PC-9 (cell line): ENCODE measurements at regions not wholly inside any gene's neighbourhood (a gene's known extent, or its start where the extent isn't known, plus 50 kb on each side); places are given as distances from the start of the nearest gene placed in this dataset.

Experiments used
- BruUV-seq: library from RNA; stranded (reverse); fragments of 400-500 nt; replicated peaks from 2 replicates; lab custom pipeline; 2021; lab: Mats Ljungman, UMichigan
- CTCF ChIA-PET: fragments of 300-600 bp; sonication (Branson Sonifier 250); formaldehyde crosslinking; loops from one replicate; lab custom pipeline; 2022; ENCODE audit warnings: antibody characterized with exemption; lab: Charles Lee
- POLR2A ChIA-PET: fragments of 300-600 bp; sonication (Branson Sonifier 250); formaldehyde crosslinking; loops from one replicate; lab custom pipeline; 2022; ENCODE audit warnings: antibody characterized with exemption; ENCODE audit not compliant: unreplicated experiment; lab: Charles Lee
- DNase-seq, 2 experiments: peaks; one replicate each; pipeline versions ENCODE4 v3.0.0 to v3.0.0-alpha.2; 2015 to 2022; ENCODE audit warnings: mixed read lengths in 1 of 2
- H2AFZ ChIP-seq: fragments of 200-600 bp; sonication (generic); 2 replicates; pipeline ENCODE4 v1.8.1; 2017; ENCODE audit warnings: antibody characterized with exemption
- H3F3A ChIP-seq: fragments of 200-600 bp; sonication (generic); 2 replicates; pipeline ENCODE4 v1.8.1; 2017; ENCODE audit warnings: antibody characterized with exemption, mild to moderate bottlenecking, low read depth; ENCODE audit not compliant: insufficient read depth
- H3K27ac ChIP-seq: fragments of 200-600 bp; sonication (generic); 2 replicates; pipeline ENCODE4 v1.6.1; 2016; ENCODE audit warnings: mixed run types
- H3K27me3 ChIP-seq: fragments of 200-600 bp; sonication (generic); 2 replicates; pipeline ENCODE4 v1.6.1; 2016; ENCODE audit warnings: low read depth, mixed run types; ENCODE audit not compliant: insufficient read depth
- H3K36me3 ChIP-seq: fragments of 200-600 bp; sonication (generic); 2 replicates; pipeline ENCODE4 v1.6.1; 2016; ENCODE audit warnings: low read depth, mixed run types
- H3K4me1 ChIP-seq: fragments of 200-600 bp; sonication (generic); replicated peaks from 2 replicates; pipeline ENCODE4 v1.6.1; 2016; ENCODE audit warnings: mixed run types; ENCODE audit not compliant: insufficient read depth
- H3K4me2 ChIP-seq: fragments of 200-600 bp; sonication (generic); 2 replicates; pipeline ENCODE4 v1.6.1; 2017; ENCODE audit warnings: mixed run types
- H3K4me3 ChIP-seq: fragments of 200-600 bp; sonication (generic); 2 replicates; pipeline ENCODE4 v1.6.1; 2016; ENCODE audit warnings: mixed run types
- H3K79me2 ChIP-seq: fragments of 200-600 bp; sonication (generic); 2 replicates; pipeline ENCODE4 v1.6.1; 2017; ENCODE audit warnings: low read depth, mixed run types
- H3K9me2 ChIP-seq: fragments of 200-600 bp; sonication (generic); 2 replicates; pipeline ENCODE4 v1.8.1; 2017; ENCODE audit warnings: mild to moderate bottlenecking; ENCODE audit not compliant: insufficient read depth
- H3K9me3 ChIP-seq: fragments of 200-600 bp; sonication (generic); 2 replicates; pipeline ENCODE4 v1.8.1; 2016; ENCODE audit warnings: low read depth; ENCODE audit not compliant: insufficient read depth
- H4K20me1 ChIP-seq: fragments of 200-600 bp; sonication (generic); 2 replicates; pipeline ENCODE4 v1.8.1; 2017; ENCODE audit not compliant: insufficient read depth
- EZH2 ChIP-seq: fragments of 200-600 bp; sonication (generic); IDR thresholded peaks from 2 replicates; pipeline ENCODE4 v1.8.0; 2017; ENCODE audit warnings: antibody characterized with exemption, low read depth
- intact Hi-C: fragments of 100-400 bp; cut with micrococcal nuclease; formaldehyde crosslinking; loops from one replicate; pipeline ENCODE4 v1.10.0; 2022; ENCODE audit not compliant: unreplicated experiment
- TF ChIP-seq, protein P1 (sequence below): fragments of 200-600 bp; sonication (generic); conservative IDR thresholded peaks from 2 replicates; pipeline ENCODE4 v1.6.1; 2017; ENCODE audit warnings: mixed run types, antibody characterized with exemption, mild to moderate bottlenecking, moderate library complexity

GRCh38 chr21:36602735-36603134, 96.2 kb upstream of the SIM2 start:
- no peaks in the 10 kb centered on the region for H3K9me3 ChIP-seq
- intact Hi-C loops: no loop called here
- TF ChIP-seq EZH2: no peak
- TF ChIP-seq, protein P1, sequence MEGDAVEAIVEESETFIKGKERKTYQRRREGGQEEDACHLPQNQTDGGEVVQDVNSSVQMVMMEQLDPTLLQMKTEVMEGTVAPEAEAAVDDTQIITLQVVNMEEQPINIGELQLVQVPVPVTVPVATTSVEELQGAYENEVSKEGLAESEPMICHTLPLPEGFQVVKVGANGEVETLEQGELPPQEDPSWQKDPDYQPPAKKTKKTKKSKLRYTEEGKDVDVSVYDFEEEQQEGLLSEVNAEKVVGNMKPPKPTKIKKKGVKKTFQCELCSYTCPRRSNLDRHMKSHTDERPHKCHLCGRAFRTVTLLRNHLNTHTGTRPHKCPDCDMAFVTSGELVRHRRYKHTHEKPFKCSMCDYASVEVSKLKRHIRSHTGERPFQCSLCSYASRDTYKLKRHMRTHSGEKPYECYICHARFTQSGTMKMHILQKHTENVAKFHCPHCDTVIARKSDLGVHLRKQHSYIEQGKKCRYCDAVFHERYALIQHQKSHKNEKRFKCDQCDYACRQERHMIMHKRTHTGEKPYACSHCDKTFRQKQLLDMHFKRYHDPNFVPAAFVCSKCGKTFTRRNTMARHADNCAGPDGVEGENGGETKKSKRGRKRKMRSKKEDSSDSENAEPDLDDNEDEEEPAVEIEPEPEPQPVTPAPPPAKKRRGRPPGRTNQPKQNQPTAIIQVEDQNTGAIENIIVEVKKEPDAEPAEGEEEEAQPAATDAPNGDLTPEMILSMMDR: no peak
- no peaks in the 10 kb centered on the region for H3K27me3 ChIP-seq
- no peaks in the 10 kb centered on the region for H3K4me1 ChIP-seq
- no peak for DNase-seq
- POLR2A ChIA-PET: no interaction called here
- H3K36me3 ChIP-seq: no peaks in the 10 kb centered on the region
- no TSS peak for BruUV-seq
- no peaks in the 10 kb centered on the region for H3F3A ChIP-seq
- H3K27ac ChIP-seq: no peak overlapping the region
- H3K4me2 ChIP-seq: no peak overlapping the region
- H3K79me2 ChIP-seq: no peaks in the 10 kb centered on the region
- H3K9me2 ChIP-seq: no peaks in the 10 kb centered on the region
- no peaks in the 10 kb centered on the region for H4K20me1 ChIP-seq
- CTCF ChIA-PET: interaction anchor here (0.6 kb wide), 1 partner anchor 60 kb away, joined by 3 read pairs; no protein-coding TSS in a partner anchor
- no peak overlapping the region for H2AFZ ChIP-seq
- no peak overlapping the region for H3K4me3 ChIP-seq

GRCh38 chr21:36603221-36603620, 95.7 kb upstream of the SIM2 start:
- Histone ChIP-seq H3K9me2 (no peaks in the 10 kb centered on the region), H3K79me2 (no peaks in the 10 kb centered on the region), H3K4me2 (no peak overlapping the region), H3K27me3 (no peaks in the 10 kb centered on the region), H3F3A (no peaks in the 10 kb centered on the region), H4K20me1 (no peaks in the 10 kb centered on the region), H2AFZ (no peak overlapping the region), H3K4me3 (no peak overlapping the region), H3K9me3 (no peaks in the 10 kb centered on the region), H3K4me1 (no peaks in the 10 kb centered on the region), H3K36me3 (no peaks in the 10 kb centered on the region), H3K27ac (no peak overlapping the region)
- CTCF ChIA-PET: no interaction called here
- no peak for DNase-seq
- intact Hi-C loops: no loop called here
- BruUV-seq: no TSS peak
- POLR2A ChIA-PET: no interaction called here
- TF ChIP-seq, protein P1: no peak
- TF ChIP-seq EZH2: no peak

DNA sequence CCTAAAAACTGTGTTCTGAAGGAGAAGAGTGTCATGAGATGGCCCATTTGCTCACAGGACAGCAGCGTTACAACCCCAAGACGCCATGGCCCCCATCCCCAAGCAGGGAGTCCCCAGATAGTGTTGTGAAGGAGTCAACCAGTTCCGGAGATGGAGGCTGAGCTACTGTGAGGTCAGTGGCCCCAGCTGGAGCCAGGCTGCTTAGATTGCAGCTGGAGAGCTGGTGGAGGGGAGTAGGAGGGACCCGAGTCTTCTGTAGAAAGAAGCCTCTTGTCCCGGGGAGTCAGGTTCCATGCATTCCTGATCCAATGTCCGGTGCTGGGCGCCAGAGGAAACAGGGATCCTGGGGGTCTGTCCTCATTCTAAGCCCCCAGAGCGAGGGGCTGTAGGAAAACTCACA, 93.5 kb upstream of the SIM2 start:
- H3K27ac ChIP-seq: no peak overlapping the region
- CTCF ChIA-PET: no interaction called here
- TF ChIP-seq EZH2: no peak
- TF ChIP-seq, protein P1: no peak

More for the DNA sequence above, 93.5 kb upstream of the SIM2 start:
- H3F3A ChIP-seq: no peaks in the 10 kb centered on the region
- no peak overlapping the region for H2AFZ ChIP-seq
- H3K4me1 ChIP-seq: no peaks in the 10 kb centered on the region
- no peak overlapping the region for H3K4me3 ChIP-seq
- no peaks in the 10 kb centered on the region for H3K9me2 ChIP-seq
- DNase-seq: no peak
- BruUV-seq: no TSS peak
- POLR2A ChIA-PET: no interaction called here
- no peaks in the 10 kb centered on the region for H3K36me3 ChIP-seq
- H3K9me3 ChIP-seq: no peaks in the 10 kb centered on the region
- H3K27me3 ChIP-seq: no peaks in the 10 kb centered on the region
- no peaks in the 10 kb centered on the region for H3K79me2 ChIP-seq
- intact Hi-C loops: no loop called here
- no peaks in the 10 kb centered on the region for H4K20me1 ChIP-seq
- H3K4me2 ChIP-seq: no peak overlapping the region
